BE2C (cell line): ENCODE measurements at regions not wholly inside any gene's neighbourhood (a gene's known extent, or its start where the extent isn't known, plus 50 kb on each side); places are given as distances from the start of the nearest gene placed in this dataset.

ENCODE experiments used
- DNase-seq: peaks from one replicate; pipeline ENCODE4 v3.0.0-alpha.2; 2020
- H3K27me3 ChIP-seq: fragments of 250-450 bp; sonication (Bioruptor Pico); 2 replicates; pipeline ENCODE4 v1.5.1; 2020; ENCODE audit warnings: mild to moderate bottlenecking
- H3K36me3 ChIP-seq: fragments of 250-450 bp; sonication (Bioruptor Pico); 2 replicates; pipeline ENCODE4 v1.5.1; 2020; ENCODE audit warnings: mild to moderate bottlenecking
- H3K4me1 ChIP-seq: fragments of 250-450 bp; sonication (Bioruptor Pico); 2 replicates; pipeline ENCODE4 v1.5.1; 2020
- H3K4me3 ChIP-seq: 2 replicates; pipeline ENCODE4 v1.5.1; 2011; ENCODE audit warnings: low read depth, low read length
- H3K9me3 ChIP-seq: fragments of 250-450 bp; sonication (Bioruptor Pico); 2 replicates; pipeline ENCODE4 v1.5.1; 2020
- CTCF ChIP-seq: IDR thresholded peaks from 2 replicates; pipeline ENCODE4 v1.5.1; 2012; ENCODE audit warnings: mild to moderate bottlenecking, low read depth, low read length

- no peaks in the 10 kb centered on the region for H3K27me3 ChIP-seq
- no peak overlapping the region for H3K4me3 ChIP-seq
- H3K9me3 ChIP-seq = no peaks in the 10 kb centered on the region
- TF ChIP-seq CTCF = no peak
- H3K4me1 ChIP-seq = no peaks in the 10 kb centered on the region
- H3K36me3 ChIP-seq = no peaks in the 10 kb centered on the region
- no peak for DNase-seq
Measured at GRCh38 chrX:45524296-45524695, 323.6 kb upstream of the DIPK2B start.

GRCh38 chrX:45518552-45518951 is 317.9 kb upstream of the DIPK2B start:
- H3K4me1 ChIP-seq = no peaks in the 10 kb centered on the region
- no peaks in the 10 kb centered on the region for H3K36me3 ChIP-seq
- no peaks in the 10 kb centered on the region for H3K9me3 ChIP-seq
- DNase-seq = no peak
- no peak overlapping the region for H3K4me3 ChIP-seq
- H3K27me3 ChIP-seq = no peaks in the 10 kb centered on the region
- no peak for TF ChIP-seq CTCF

GRCh38 chrX:45517090-45517973 is 316.7 kb upstream of the DIPK2B start:
- H3K9me3 ChIP-seq = no peaks in the 10 kb centered on the region
- TF ChIP-seq CTCF = no peak
- H3K36me3 ChIP-seq = no peaks in the 10 kb centered on the region
- no peak for DNase-seq
- H3K4me3 ChIP-seq = no peak overlapping the region
- no peaks in the 10 kb centered on the region for H3K27me3 ChIP-seq
- H3K4me1 ChIP-seq = no peaks in the 10 kb centered on the region

GRCh38 chrX:45515262-45516215 is 314.9 kb upstream of the DIPK2B start:
- Histone ChIP-seq H3K9me3 (no peaks in the 10 kb centered on the region), H3K4me1 (no peaks in the 10 kb centered on the region), H3K27me3 (no peaks in the 10 kb centered on the region), H3K36me3 (no peaks in the 10 kb centered on the region), H3K4me3 (no peak overlapping the region)
- no peak for DNase-seq
- TF ChIP-seq CTCF = peak; percentile 24; the same call in 1 of the 2 replicates

- H3K27me3 ChIP-seq = no peaks in the 10 kb centered on the region
- H3K4me3 ChIP-seq = no peak overlapping the region
- no peaks in the 10 kb centered on the region for H3K4me1 ChIP-seq
- TF ChIP-seq CTCF = no peak
- no peaks in the 10 kb centered on the region for H3K36me3 ChIP-seq
- no peaks in the 10 kb centered on the region for H3K9me3 ChIP-seq
- DNase-seq = no peak
Measured at GRCh38 chrX:45513042-45513441, 312.4 kb upstream of the DIPK2B start.
